PC-3 (cell line): ENCODE measurements at regions not wholly inside any gene's neighbourhood (a gene's known extent, or its start where the extent isn't known, plus 50 kb on each side); places are given as distances from the start of the nearest gene placed in this dataset.
A peak's percentile ranks its signal among the peaks of the same experiment; 100 is the strongest.

ENCODE experiments used
- ATAC-seq: fragments of 200-7000 bp; cut with Tn5 transposase; 2 replicates; pipeline ENCODE4 v1.9.1; 2020; ENCODE audit warnings: mild to moderate bottlenecking, moderate library complexity
- BruUV-seq: library from RNA; stranded (reverse); fragments of 400-500 nt; replicated peaks from 2 replicates; lab custom pipeline; 2021; lab: Mats Ljungman, UMichigan
- CTCF ChIA-PET: fragments of 300-600 bp; sonication (Branson Sonifier 250); formaldehyde crosslinking; loops from one replicate; lab custom pipeline; 2022; ENCODE audit warnings: antibody characterized with exemption; lab: Charles Lee
- POLR2A ChIA-PET: fragments of 300-600 bp; sonication (Branson Sonifier 250); formaldehyde crosslinking; loops from one replicate; lab custom pipeline; 2022; ENCODE audit warnings: antibody characterized with exemption; ENCODE audit not compliant: unreplicated experiment; lab: Charles Lee
- DNase-seq: peaks from one replicate; pipeline ENCODE4 v3.0.0-alpha.2; 2015
- H2AFZ ChIP-seq: fragments of 300-600 bp; sonication (generic); 2 replicates; pipeline ENCODE4 v1.6.0; 2016; ENCODE audit warnings: antibody characterized with exemption, low read length
- H3F3A ChIP-seq: fragments of 300-600 bp; sonication (generic); one replicate; pipeline ENCODE4 v1.6.0; 2017; ENCODE audit warnings: antibody characterized with exemption, low read length, control low read depth, mild to moderate bottlenecking; ENCODE audit not compliant: unreplicated experiment
- H3K27ac ChIP-seq: fragments of 300-600 bp; sonication (generic); 2 replicates; pipeline ENCODE4 v1.5.1; 2016; ENCODE audit warnings: mild to moderate bottlenecking, low read length
- H3K27me3 ChIP-seq: fragments of 300-600 bp; sonication (generic); 2 replicates; pipeline ENCODE4 v1.6.1; 2016; ENCODE audit warnings: low read length, mixed read lengths
- H3K36me3 ChIP-seq: fragments of 300-600 bp; sonication (generic); 2 replicates; pipeline ENCODE4 v1.6.1; 2016; ENCODE audit warnings: low read depth, mixed run types, low read length, mixed read lengths
- H3K4me1 ChIP-seq: fragments of 300-600 bp; sonication (generic); 2 replicates; pipeline ENCODE4 v1.5.1; 2016; ENCODE audit warnings: low read length; ENCODE audit not compliant: insufficient read depth
- H3K4me2 ChIP-seq: fragments of 300-600 bp; sonication (generic); 2 replicates; pipeline ENCODE4 v1.6.0; 2016; ENCODE audit warnings: low read length
- H3K4me3 ChIP-seq: fragments of 300-600 bp; sonication (generic); 2 replicates; pipeline ENCODE4 v1.5.1; 2016; ENCODE audit warnings: mild to moderate bottlenecking, low read length, mixed read lengths
- H3K79me2 ChIP-seq: fragments of 300-600 bp; sonication (generic); 2 replicates; pipeline ENCODE4 v1.6.1; 2017; ENCODE audit warnings: low read length, mixed read lengths
- H3K9ac ChIP-seq: fragments of 300-600 bp; sonication (generic); 2 replicates; pipeline ENCODE4 v1.6.0; 2016; ENCODE audit warnings: mild to moderate bottlenecking, low read length
- H3K9me2 ChIP-seq: fragments of 300-600 bp; sonication (generic); replicated peaks from 2 replicates; pipeline ENCODE4 v1.6.1; 2016; ENCODE audit warnings: mixed run types, low read length, mixed read lengths
- H3K9me3 ChIP-seq: fragments of 300-600 bp; sonication (generic); 2 replicates; pipeline ENCODE4 v1.6.1; 2016; ENCODE audit warnings: low read length, mixed read lengths
- H4K20me1 ChIP-seq: fragments of 300-600 bp; sonication (generic); 2 replicates; pipeline ENCODE4 v1.6.1; 2016; ENCODE audit warnings: low read length, mixed read lengths
- CTCF ChIP-seq: fragments of 300-600 bp; sonication (generic); conservative IDR thresholded peaks from 2 replicates; pipeline ENCODE4 v1.5.1; 2017; ENCODE audit warnings: antibody characterized with exemption, low read depth, mild to moderate bottlenecking, low read length
- EZH2 ChIP-seq: fragments of 300-600 bp; sonication (generic); IDR thresholded peaks from one replicate; pipeline ENCODE4 v1.6.1; 2017; ENCODE audit warnings: antibody characterized with exemption, mild to moderate bottlenecking, low read length; ENCODE audit not compliant: unreplicated experiment
- EZH2phosphoT487 ChIP-seq: fragments of 300-600 bp; sonication (generic); IDR thresholded peaks from 2 replicates; pipeline ENCODE4 v1.6.1; 2018; ENCODE audit warnings: mild to moderate bottlenecking, antibody characterized with exemption, low read length, borderline replicate concordance
- intact Hi-C: fragments of 100-400 bp; cut with micrococcal nuclease; formaldehyde crosslinking; loops from 2 replicates; pipeline ENCODE4 v1.9.0; 2023

- H3K4me1 ChIP-seq = no peaks in the 10 kb centered on the region
- peak; percentile 88 for ATAC-seq
- no peak overlapping the region for H3K9ac ChIP-seq
- H3K36me3 ChIP-seq = no peaks in the 10 kb centered on the region
- no TSS peak for BruUV-seq
- POLR2A ChIA-PET = interaction anchor here (0.6 kb wide), 1 partner anchor 633 kb away, joined by 3 read pairs; no protein-coding TSS in a partner anchor
- CTCF ChIA-PET = interaction anchor here (0.6 kb wide), 1 partner anchor 306 kb away, joined by 3 read pairs; no protein-coding TSS in a partner anchor
- H3K4me2 ChIP-seq = no peak overlapping the region
- 0 out of 2 replicates have a peak overlapping the region, but pooled peaks have one; percentile 30 for H2AFZ ChIP-seq
- intact Hi-C loops = loop anchor here (5.0 kb wide), 1 partner anchor 210 kb away; no protein-coding TSS in a partner anchor
- no peaks in the 10 kb centered on the region for H3K9me3 ChIP-seq
- peak; percentile 50 for DNase-seq
- no peaks in the 10 kb centered on the region for H3K27me3 ChIP-seq
- TF ChIP-seq CTCF = peak; percentile 52
- no peak for TF ChIP-seq EZH2
- no peak overlapping the region for H3K4me3 ChIP-seq
- no peak overlapping the region for H3K27ac ChIP-seq
- H3F3A ChIP-seq = no peaks in the 10 kb centered on the region
- no peaks in the 10 kb centered on the region for H3K79me2 ChIP-seq
- H4K20me1 ChIP-seq = no peaks in the 10 kb centered on the region
- H3K9me2 ChIP-seq = no peaks in the 10 kb centered on the region
Measured at GRCh38 chr7:119482209-119482608, 790.8 kb upstream of the KCND2 start.

DNA sequence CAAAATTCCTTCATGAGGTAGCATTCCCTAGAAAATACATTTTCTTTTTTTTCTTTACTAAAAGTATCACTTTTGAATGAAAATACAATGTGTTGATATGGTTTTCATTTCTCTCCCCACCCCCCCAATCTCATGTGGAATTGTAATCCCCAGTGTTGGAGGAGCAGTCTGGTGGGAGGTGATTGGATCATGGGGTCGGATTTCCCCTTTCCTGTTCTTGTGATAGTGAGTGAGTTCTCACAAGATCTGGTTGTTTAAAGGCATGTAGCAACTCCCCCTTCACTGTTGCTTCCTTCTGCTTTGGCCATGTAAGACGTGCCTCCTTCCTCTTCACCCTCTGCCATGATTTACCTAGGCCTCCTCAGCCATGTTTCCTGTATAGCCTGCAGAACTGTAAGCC, 790.3 kb upstream of the KCND2 start:
- no peaks in the 10 kb centered on the region for H3F3A ChIP-seq
- ATAC-seq (no peak), DNase-seq (no peak)
- H3K9me2 ChIP-seq = no peaks in the 10 kb centered on the region
- no peak overlapping the region for H3K9ac ChIP-seq
- no peaks in the 10 kb centered on the region for H3K4me1 ChIP-seq
- CTCF ChIA-PET = interaction anchor here (0.6 kb wide), 1 partner anchor 306 kb away, joined by 3 read pairs; no protein-coding TSS in a partner anchor
- no peak for TF ChIP-seq CTCF
- TF ChIP-seq EZH2phosphoT487 = no peak
- no peak for TF ChIP-seq EZH2
- no TSS peak for BruUV-seq
- intact Hi-C loops = loop anchor here (5.0 kb wide), 1 partner anchor 210 kb away; no protein-coding TSS in a partner anchor
- no peaks in the 10 kb centered on the region for H4K20me1 ChIP-seq
- POLR2A ChIA-PET = no interaction called here
- H3K79me2 ChIP-seq = no peaks in the 10 kb centered on the region
- no peaks in the 10 kb centered on the region for H3K36me3 ChIP-seq
- H3K4me3 ChIP-seq = no peak overlapping the region
- no peaks in the 10 kb centered on the region for H3K27me3 ChIP-seq
- no peaks in the 10 kb centered on the region for H3K9me3 ChIP-seq
- no peak overlapping the region for H2AFZ ChIP-seq
- no peak overlapping the region for H3K4me2 ChIP-seq
- H3K27ac ChIP-seq = no peak overlapping the region

DNA sequence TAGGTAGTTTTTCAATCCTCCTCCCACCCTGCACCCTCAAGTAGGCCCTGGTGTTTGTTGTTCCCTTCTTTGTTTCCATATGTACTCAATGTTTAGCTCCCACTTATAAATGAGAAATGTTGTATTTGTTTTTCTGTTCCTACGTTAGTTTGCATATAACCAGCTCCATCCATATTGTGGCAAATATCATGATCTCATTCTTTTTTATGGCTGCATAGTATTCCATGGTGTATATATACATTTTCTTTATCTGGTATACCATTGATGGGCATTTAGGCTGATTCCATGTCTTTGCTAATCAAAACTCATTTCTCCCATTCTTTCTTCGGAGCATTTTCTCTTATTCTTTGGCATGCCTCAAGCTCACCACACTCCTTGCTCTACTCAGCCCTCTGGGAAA, 789.6 kb upstream of the KCND2 start:
- TF ChIP-seq CTCF = no peak
- no peak for TF ChIP-seq EZH2
- no peak for TF ChIP-seq EZH2phosphoT487
- Histone ChIP-seq H4K20me1 (no peaks in the 10 kb centered on the region), H3K4me3 (no peak overlapping the region), H3K27ac (no peak overlapping the region), H3K9me3 (no peaks in the 10 kb centered on the region), H3K4me2 (no peak overlapping the region), H3K27me3 (no peaks in the 10 kb centered on the region), H3K9ac (no peak overlapping the region), H3K4me1 (no peaks in the 10 kb centered on the region), H3F3A (no peaks in the 10 kb centered on the region), H3K36me3 (no peaks in the 10 kb centered on the region), H3K79me2 (no peaks in the 10 kb centered on the region), H3K9me2 (no peaks in the 10 kb centered on the region), H2AFZ (no peak overlapping the region)
- ChIA-PET POLR2A (no interaction called here), CTCF (no interaction called here)
- intact Hi-C loops = loop anchor here (5.0 kb wide), 1 partner anchor 211 kb away; no protein-coding TSS in a partner anchor
- BruUV-seq = no TSS peak
- DNase-seq (no peak), ATAC-seq (no peak)
